ENCODE measurements at regions not wholly inside any gene's neighbourhood (a gene's known extent, or its start where the extent isn't known, plus 50 kb on each side); places are given as distances from the start of the nearest gene placed in this dataset.
A peak's percentile ranks its signal among the peaks of the same experiment; 100 is the strongest.

DNA sequence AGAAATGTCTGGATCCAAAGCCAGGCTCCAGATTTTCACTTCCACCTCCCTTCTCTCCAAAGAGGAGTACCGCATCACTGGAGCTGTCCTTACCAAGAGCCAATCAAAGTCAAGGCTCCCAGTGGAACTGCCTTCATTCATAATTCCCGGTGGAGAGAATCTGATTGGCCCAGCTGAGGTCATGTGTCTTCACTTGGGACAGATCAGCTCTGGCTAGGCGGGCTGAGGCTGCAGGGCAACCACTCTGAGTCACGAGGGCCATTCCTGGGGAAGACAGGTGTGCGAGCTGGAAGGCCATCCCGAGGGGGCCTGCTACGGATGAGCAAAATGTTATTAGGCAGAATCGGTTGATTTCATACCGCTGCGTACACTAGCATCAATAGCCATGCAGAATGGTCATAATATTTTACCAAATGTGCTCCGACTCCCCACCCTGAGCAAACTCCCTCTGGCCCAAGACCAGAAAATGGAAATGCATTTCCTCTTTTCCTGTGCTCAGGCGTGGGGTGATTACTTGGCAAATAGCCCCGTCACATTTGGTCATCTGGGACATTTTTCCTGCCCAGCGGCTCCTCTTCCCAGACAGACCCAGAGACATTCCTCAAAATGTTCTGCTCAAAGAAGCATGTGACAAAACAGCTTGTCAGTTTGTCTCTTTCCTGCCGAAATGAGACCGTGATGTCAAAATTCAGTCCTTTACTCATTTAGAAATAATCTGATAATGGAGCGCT is 111.1 kb downstream of the AIPL1 start:
- no peak for DNase-seq

DNA sequence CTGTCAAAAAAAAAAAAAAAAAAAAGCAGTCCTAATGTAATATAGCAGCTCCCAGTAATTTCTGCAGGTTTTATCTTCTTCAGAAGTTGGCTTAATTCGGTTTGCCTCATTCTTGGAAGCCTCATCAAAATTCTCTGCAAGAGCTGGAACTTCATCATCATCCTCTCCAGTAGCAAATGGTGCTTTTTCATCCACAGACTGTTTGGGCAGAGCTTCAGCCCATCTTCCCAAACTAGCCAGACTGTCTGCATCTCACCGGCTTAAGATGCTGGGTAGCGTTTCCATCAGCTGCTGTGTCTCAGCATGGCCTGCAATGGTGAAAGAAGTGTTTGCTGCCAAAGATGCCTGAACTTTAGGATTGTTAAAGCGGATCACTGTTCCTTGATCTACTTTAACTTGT is 112.6 kb downstream of the AIPL1 start:
- no peak for DNase-seq

DNA sequence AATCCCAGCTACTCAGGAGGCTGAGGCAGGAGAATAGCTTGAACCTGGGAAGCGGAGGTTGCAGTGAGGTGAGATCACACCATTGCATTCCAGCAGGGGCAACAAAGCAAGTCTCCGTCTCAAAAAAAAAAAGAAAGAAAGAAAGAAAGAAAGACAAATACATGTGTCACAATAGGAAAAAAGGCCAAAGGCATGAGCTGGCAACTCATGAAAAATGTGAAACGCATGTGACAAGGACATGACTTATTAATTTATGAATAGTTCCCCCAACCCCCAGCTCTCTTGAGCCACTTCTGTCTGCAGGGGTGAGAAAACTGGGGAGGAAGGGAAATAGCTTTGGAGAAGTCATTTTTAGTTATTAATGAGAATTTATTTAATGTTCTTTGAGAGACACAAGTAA is 120.6 kb downstream of the AIPL1 start:
- no peak for DNase-seq

- DNase-seq, result no peak
Measured at GRCh38 chr17:6313835-6314234, 121.1 kb downstream of the AIPL1 start.

DNA sequence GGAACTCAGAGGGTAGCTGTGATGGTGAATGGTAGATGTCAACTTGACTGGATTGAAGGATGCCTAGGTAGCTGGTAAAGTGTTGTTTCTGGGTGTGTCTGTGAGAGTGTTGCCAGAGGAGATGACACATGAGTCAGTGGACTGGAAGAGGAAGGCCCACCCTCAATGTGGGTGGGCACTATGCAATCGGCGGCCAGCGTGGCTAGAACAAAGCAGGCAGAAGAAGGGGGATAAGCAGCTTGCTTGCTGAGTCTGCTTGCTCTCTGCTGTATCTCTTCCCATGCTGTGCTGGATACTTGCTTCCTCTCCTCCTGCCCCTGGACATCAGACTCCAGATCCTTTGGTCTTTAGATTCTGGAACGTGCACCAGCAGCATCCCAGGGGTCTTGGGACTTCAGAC is 128.1 kb downstream of the AIPL1 start:
- no peak for DNase-seq

DNA sequence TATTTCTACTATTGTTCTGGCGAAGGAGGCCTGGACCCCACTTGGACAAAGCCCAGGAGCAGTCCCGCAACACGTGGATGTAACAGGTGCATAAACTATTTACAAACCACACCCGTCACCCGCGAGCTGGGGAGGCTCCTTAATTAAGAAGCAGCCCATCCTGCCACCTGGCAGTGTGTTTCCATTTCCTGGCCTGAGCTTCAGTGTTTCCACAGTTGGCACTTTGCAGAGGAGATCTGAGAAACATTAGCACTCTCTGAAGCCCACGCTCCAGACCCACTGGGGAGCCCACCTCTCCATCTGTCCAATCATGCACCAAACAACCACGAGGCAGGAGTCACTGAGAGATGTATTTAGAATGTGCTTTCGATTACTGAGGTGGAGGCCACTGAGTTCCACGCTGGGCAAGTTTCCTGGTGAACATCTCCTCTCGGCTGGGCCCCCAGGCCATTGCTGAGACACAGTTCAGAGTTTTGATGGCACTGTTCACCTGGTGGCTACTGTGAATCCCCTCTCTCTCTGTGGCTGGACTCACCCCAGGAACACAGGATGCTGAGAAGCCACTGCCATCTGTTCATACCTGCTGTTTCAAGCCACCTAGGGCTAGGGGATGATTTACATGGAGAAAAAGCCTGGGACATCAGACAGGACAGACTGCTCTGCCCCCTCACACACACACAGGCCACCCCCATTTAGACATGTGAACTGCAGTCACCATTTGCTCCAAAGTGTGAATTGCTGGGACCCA is 129.1 kb downstream of the AIPL1 start:
- peak; percentile 57 for DNase-seq

DNA sequence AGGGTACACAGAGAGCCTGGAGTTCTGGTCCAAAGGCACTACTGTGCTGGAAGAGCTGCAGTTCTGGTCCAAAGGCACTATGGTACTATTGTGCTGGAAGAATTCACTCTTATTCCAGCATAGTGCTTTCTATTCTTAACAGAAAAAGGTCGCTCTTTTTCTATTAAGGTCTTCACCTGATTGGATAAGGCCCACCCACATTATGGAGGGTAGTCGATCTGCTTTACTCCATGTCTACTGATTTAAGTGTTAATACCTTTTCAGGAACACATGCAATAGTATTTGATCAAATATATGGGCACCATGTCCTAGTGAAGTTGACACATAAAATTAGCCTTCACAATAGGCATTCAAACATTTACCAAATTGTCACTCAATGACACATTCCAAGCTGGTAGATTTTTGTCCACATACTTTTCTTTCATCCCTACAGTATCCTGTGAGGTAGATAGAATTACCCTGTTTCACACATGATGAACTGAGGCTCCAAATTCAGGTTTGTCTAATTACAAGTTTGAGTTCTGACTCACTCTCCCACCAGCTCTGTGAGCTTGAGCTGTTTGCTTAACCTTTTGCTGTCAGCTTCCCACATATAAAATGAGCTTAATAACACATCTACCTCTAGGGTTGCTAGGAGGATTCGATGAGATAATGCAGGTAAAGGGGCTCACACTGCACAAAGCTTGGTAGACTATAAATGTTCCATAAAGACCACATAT is 129.9 kb downstream of the AIPL1 start:
- peak; percentile 57 for DNase-seq

- DNase-seq, result peak; percentile 13
Measured at GRCh38 chr17:6303664-6304063, 131.3 kb downstream of the AIPL1 start.

- no peak for DNase-seq
Measured at GRCh38 chr17:6299275-6299674, 135.6 kb downstream of the AIPL1 start.

- no peak for DNase-seq
Measured at GRCh38 chr17:6297960-6298359, 137.0 kb downstream of the AIPL1 start.

- no peak for DNase-seq
Measured at GRCh38 chr17:6297119-6297518, 137.8 kb downstream of the AIPL1 start.

GRCh38 chr17:6290488-6291196 is 144.3 kb downstream of the AIPL1 start:
- no peak for DNase-seq

- DNase-seq, result no peak
Measured at GRCh38 chr17:6286233-6286632, 148.7 kb downstream of the AIPL1 start.

DNA sequence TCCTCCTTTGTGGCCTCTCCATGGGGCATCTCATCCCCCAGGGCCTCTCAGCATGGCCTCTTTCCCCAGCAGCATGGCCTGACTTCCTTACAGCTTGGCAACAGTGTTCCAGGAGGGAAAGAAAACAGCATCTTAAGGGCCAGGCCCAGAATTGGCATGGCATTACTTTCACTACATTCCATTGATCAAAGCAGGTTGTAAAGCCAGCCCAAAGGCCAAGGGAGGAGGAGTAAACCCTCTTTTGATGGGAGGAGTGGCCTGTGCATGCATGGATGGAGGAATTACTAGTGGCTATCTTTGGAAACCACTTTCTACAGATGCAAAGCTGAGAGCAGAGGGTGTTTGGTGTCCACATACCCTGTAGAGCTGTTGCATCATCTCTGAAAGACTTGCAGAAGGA is 149.4 kb downstream of the AIPL1 start:
- DNase-seq, result no peak

- DNase-seq, result peak; percentile 62
Measured at GRCh38 chr17:6279659-6280058, 155.3 kb downstream of the AIPL1 start.

DNA sequence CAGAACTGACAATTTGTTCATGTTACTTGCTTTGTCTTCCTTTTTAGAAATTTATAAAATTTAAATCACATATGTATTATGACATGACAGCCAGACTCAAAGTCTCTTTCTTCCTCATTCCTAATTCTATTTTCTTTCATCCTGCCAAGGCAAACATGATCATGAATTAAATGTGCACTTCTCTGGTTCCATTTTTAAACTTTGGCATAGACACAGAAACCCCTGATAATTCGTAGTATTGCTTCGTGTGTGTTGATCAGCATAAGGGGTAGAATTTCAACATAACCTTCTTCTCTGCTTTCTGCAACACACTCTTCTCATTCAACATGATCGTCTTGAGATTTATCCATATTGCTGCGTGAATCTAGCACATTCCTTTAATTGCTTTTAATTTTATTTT is 156.5 kb downstream of the AIPL1 start:
- DNase-seq, result no peak

DNA sequence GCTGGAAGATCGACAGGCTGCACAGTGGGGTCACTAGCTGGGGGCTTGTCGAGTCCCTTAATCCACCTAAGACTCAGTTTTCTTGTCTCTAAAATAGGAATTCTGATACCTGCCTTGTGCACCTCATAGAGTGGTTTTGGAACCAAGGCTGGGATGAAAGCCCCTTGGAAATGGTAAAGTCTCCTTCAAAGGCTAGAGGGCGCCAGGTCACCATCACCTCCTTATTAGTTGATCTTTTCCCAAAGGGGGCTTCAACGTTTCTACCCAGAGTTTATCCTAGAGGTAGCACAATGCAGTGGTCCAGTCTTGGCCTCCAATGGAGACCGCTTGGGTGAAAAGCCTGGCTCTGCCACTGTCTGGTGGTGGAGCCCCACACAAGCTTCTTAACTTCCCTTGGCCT is 158.2 kb downstream of the AIPL1 start:
- DNase-seq, result no peak

DNA sequence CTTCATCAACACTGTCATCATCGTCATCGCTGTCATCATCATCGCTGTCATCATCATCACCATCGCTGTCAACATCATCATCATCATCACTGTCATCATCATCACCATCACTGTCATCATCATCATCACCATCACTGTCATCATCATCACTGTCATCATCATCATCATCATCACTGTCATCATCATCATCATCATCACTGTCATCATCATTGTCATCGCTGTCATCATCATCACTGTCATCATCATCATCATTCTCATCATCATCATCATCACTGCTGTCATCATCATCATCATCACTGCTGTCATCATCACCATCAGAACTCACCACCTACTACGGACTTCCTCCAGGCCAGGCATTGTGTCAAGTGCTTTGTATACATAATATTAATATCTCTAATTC is 160.6 kb downstream of the AIPL1 start:
- no peak for DNase-seq

DNA sequence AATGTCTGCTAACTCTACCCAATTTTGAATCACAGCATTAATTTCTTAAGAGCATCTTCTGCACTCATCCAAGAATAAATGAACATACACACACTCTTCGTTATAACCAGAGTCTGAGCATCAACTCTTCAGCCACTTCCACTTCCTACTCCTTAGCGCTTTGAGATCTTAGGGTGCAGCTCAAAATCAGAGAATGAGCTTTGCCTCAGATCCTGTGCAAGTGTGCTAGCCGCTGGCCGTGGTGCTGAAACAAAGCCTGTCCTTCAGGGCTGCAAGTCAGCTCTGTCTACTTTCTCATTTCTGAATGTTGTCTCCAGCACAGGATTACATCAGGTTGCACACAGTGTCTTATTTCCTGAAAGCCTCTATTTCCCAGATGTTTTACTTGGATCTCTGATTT is 165.4 kb downstream of the AIPL1 start:
- DNase-seq, result no peak

- DNase-seq, result no peak
Measured at GRCh38 chr17:6261466-6261865, 173.5 kb downstream of the AIPL1 start.

DNA sequence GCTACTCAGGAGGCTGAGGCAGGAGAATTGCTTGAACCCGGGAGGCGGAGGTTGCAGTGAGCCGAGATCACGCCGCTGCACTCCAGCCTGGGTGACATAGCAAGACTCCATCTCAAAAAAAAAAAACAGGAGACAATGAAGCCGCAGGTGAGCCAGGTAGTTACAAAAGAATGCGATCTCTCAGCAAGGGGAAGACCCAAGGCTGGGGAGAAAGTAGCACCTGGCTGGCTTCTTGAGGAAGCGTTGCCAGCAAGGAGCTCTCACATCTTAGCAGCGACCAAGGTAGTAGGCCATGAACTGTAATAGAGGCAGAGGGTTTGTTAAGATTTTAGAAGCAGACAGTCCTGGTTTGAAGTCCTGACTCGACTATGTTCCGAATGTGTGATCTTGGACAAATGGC is 175.0 kb downstream of the AIPL1 start:
- no peak for DNase-seq

- DNase-seq, result no peak
Measured at GRCh38 chr17:6257336-6257735, 177.6 kb downstream of the AIPL1 start.

GRCh38 chr17:6255322-6255721 is 179.6 kb downstream of the AIPL1 start:
- DNase-seq, result no peak
